ENCODE measurements at regions not wholly inside any gene's neighbourhood (a gene's known extent, or its start where the extent isn't known, plus 50 kb on each side); places are given as distances from the start of the nearest gene placed in this dataset.

DNA sequence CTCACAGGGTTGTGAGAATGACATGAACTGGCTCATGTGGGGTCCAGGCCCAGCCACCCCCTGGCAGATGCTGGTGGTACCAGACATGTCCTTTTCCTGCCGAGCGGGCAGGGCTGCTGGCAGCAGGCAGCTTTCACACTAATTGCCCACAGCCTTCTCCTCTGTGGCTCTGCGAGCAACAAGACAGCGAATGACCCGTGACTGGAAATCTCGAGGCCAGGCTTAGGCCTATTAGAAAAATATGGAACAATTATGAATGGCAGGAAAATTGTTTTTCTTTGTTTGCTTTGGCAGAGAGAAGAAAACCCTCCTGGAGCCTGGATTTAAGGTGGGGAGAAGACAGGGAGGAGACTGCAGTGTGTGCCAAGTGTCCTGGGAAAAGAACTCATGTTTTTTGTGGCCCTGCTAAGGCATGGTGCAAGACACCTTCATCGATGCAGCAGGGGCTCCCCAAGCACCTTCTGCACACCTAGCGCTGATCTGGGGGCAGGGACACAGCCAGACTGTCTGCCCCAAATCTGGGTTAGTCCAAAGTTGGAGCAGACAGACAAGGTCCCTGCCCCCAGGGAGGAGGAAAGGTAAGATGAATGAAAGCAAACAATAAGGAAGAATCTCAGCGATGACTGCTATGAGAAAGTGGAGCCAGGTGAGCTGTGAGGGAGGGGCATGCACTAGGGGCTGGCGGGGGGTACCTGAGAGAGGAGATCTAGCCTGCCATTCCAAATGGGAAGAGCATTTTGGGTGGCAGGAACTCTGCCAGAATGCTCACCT, 193.8 kb upstream of the TLE3 start:
- H3K4me3 ChIP-seq (ENCODE audit: low read depth, low read length): no peak overlapping the region

DNA sequence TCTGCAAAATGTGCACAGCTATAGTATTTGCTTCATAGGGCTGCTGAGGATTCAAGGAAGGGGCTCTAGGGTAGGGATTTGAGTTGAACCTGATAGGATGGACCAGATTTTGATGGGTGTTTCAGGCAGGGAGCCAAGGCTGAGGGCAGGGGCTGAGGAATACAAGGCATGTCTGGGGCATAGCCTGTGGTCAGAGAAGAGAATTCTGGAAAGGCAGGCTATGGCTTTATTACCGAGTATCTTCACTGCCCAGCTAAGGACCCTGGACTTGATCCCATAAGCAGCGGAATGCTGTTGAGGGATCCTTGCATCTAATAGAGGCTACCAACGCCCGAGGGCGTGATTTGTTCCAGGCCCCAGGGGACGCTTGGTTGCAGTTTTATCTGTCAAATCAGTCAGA, 193.0 kb upstream of the TLE3 start:
- H3K4me3 ChIP-seq (ENCODE audit: low read depth, low read length): no peak overlapping the region

DNA sequence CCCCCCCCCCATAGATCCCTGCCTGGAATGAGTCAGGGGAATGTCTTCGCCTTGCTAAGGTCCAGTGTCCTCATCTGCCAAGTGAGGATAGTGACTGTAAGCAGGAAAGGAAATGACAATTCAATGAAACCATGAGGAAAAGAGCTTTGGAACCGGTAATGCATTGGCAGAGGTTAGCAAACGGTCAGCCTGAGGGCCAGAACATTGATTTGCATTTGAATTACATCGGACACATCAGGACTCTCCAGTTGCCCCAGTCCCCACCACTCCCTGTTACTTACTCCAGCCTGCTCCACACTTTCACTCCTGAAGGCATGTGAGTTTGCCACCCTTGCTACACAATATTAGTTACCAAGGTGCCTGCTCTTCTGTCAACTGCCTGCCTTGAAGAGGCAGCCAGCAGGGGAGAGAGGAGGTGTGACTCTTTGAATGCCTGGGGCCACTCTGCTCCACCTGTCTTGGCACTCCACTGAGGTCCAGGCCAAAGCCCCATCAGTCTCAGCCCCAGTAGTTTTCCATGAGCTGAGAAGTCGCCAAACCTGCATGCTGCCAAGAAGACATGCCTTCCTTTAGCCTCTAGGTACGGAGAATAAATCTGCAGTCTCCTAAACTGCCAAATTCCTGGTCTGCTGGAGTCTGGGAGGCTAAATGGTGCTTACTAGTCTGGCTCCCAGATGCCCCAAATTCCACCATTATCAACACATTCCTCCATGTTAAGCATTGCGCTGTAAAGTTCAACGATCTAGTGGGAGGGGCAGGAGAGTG, 191.7 kb upstream of the TLE3 start:
- H3K4me3 ChIP-seq (ENCODE audit: low read depth, low read length): no peak overlapping the region

DNA sequence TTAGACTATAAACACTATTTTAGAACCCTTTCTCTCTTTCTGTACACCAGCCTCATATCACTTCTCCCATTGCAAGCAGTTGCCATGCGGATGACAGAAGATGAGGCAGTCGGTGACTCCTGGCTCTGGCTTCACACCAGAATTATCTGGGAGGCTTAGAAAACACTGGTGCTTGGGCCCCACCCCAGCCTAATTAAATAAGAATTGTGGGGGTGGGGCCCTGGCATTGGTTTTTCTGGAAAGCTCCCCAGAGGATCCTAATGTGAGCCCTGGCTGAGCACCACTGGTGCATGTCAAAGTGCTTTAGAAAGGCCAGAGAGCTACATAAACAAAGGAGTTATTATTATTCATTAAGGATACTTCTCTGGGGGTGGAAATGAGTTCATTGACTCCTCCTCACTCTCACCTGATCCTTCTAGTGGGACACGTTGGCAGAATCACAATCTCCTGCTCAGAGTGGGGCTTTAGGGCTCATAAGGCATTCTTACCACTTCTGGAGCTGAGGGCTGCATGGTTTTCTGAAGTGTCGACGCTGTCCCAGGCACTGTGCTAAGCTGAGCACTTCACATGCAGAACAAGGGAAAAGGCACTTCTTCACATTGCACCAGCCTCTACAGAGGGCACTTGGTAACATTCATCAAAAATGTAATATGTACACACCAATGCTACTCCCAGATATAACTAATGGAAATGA, 188.5 kb upstream of the TLE3 start:
- H3K4me3 ChIP-seq (ENCODE audit: low read depth, low read length): no peak overlapping the region

DNA sequence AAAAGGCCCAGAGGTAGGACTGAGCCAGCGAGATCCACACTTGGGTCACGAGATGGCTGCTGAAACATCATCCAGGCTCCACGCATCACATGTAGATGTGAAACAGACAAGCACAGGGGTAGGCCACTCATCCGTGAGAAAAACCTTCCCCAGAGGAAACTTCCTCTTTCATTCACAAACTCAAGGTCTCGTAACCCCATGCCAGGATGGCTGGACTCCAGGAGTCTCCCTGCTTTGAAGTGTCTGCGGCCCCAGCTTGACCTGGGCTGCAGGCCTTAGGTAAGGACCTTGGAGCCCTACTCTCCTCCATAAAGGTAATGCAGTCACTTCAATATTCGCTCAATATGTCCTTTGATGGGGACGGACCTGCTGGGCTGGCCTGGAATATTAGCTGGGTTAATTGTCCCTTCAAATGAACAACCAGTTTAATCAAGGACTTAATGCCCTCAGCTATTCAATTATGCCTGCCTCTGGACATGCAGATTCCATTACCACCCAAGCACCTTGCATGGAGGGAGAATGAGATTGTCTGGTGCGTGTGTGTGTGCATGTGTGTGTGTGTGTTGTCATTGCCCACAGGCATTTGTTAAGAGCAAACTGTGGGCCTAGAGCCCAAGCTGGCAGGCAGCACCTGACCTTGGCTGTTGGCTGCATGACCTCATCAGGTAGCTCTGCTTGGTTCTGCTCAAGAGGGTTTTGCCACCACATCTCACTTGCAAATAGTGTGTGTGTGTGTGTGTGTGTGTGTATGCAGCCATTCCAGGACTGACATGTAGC, 186.9 kb upstream of the TLE3 start:
- H3K4me3 ChIP-seq (ENCODE audit: low read depth, low read length): no peak overlapping the region

DNA sequence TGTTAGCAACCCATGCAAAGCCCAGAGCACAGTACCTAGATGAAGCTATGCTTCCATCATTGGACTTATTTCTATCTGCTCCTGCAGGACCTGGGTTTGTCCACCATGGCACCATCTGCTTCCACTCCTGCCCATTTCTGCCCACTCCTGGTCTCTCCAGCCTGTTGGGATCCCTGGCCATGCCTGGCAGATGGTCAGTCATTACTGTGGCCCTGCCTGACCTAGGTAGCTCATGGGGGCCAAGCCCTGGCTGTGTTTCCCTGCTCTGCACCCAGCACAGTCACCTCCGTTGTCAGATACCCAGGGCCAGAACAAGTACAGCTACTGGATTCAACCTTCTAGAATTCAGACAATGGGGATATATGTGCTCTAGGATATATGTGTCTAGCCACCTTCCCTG, 185.8 kb upstream of the TLE3 start:
- H3K4me3 ChIP-seq (ENCODE audit: low read depth, low read length): no peak overlapping the region

DNA sequence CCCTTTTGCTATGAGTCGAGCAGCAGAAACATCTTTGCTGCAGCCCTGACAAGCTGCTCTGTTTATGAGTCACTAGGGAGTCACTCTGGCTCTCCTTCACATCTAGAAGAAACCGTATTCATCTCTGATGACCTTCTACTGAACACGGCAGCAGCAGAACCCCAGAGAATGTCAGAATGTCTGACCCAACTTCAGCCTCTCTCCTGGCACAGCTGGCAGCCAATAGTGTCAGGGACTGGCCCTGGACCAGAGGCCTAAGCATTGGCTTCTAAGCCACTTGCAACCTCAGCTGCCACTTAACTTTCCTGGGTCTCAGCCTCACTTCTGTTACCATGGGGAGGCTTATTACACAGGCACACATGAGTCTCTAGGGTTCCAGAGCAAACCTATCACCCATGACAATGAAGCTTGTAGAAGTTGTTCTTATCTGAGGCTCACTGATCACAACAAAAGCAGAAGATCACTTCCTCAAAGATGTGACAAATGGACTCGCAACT, 184.1 kb upstream of the TLE3 start:
- no peak overlapping the region for H3K4me3 ChIP-seq (ENCODE audit: low read depth, low read length)

DNA sequence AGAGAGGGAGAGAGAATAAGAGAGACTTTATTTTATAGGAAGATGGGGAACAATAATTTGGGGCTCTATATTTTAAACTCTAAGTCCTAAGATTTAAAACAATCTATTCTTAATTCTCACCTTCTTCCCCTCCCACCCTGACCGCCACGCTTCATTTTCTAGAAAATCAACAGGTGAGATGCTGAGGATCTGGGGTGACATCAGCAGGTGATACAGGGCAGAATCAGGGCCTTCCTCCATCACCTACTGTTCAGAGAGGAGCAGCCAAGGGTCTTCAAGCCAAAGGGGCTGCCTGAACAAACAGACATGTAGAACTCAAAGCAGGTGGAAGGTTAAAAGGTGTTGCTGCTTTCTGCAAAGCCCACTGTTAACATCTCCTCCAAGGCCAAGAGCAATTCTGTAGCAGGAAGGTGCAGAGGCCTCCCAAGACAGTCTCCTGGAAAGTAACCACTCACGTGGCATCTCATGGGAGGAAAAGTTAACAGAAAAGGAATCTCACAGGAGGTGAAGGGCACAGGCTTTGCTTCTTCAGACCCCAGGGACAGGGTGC, 183.6 kb upstream of the TLE3 start:
- no peak overlapping the region for H3K4me3 ChIP-seq (ENCODE audit: low read depth, low read length)

DNA sequence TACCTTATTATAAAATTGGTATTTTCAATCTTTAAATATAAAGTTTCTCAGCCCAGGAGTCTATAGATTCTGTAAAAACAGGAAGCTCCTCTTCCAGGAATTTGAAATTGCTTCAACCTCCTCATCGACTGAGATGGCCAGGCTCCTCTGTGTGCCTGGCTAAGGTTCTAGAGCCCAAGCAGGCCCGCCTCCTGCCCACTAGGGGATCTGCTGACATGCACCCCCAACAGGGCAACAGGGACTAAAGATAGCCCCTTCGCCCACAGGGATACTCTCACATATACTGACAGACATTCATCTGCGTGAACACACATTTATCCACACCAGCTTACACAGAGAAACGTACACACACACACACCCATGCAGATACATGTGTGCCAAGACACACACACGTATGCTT, 183.1 kb upstream of the TLE3 start:
- no peak overlapping the region for H3K4me3 ChIP-seq (ENCODE audit: low read depth, low read length)

DNA sequence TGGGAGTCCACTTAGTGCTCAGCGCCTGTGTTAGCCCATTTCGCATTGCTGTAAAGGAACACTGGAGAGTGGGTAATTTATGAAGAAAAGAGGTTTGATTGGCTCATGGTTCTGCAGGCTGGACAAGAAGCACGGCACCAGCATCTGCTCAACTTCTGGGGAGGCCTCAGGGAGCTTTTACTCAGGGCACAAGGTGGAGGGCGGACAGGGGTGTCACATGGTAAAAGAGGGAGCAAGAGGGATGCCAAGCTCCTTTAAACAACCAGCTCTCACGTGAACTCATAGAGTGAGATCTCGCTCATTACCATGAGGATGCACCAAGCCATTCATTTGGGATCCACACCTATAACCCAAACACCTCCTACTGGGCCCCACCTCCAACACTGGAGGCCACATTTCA, 181.4 kb upstream of the TLE3 start:
- H3K4me3 ChIP-seq (ENCODE audit: low read depth, low read length): no peak overlapping the region

DNA sequence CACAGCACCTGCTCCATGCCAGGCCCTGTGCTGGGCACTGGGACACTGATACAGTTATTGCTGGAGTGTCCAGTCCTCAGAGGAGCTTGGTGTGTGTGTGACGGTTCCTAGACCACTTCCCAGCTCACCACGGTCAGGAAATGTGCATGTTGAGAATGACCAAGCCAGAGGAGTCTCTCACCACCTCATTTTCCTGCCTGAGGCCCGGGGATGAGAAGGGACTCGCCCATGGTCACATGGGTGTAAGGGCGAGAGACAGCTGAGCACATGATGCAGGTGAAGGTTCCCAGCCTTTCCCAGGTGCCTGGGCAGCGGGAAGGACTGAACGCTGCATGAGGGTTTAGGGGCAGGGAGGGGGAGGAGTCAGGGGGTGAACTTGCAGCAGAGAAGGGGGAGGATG, 180.9 kb upstream of the TLE3 start:
- H3K4me3 ChIP-seq (ENCODE audit: low read depth, low read length): no peak overlapping the region

DNA sequence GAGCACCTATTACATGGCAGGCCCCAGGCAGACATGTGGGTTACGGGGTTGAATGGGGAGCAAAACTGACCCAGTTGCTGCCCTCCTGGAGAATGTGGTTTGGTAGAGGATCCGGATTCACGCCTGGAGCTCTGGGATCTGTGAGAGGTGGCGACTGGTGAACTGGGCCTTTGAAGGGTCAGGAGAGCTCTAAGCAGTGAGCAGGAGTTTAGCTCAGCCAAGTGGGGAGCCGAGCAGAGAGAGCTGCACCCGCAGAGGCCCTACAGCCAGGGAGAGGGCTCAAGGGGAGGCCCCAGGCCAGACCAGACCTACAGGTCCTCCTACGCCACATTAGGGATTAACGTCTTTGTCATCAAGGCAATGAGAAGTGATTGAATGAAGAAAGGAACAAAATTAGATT, 179.8 kb upstream of the TLE3 start:
- no peak overlapping the region for H3K4me3 ChIP-seq (ENCODE audit: low read depth, low read length)

DNA sequence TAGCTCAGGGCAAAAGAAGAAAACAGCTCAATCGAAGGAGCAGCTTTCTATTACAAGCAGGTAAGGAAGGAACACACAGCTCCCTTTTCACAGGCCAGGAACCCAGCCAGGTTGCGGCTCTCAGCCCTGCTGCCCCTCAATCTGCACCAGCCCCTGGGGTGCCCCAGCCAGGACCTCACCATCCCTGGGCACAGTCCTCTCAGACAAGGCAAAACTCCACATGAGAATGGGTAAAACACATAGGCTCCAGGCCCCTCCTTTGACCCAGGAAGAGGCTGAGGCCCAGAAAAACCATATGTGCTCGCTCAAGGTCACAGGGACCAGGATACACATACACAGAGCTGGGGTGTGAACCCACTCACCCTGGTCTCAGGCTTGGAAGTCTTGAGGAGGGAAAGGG, 178.7 kb upstream of the TLE3 start:
- no peak overlapping the region for H3K4me3 ChIP-seq (ENCODE audit: low read depth, low read length)

DNA sequence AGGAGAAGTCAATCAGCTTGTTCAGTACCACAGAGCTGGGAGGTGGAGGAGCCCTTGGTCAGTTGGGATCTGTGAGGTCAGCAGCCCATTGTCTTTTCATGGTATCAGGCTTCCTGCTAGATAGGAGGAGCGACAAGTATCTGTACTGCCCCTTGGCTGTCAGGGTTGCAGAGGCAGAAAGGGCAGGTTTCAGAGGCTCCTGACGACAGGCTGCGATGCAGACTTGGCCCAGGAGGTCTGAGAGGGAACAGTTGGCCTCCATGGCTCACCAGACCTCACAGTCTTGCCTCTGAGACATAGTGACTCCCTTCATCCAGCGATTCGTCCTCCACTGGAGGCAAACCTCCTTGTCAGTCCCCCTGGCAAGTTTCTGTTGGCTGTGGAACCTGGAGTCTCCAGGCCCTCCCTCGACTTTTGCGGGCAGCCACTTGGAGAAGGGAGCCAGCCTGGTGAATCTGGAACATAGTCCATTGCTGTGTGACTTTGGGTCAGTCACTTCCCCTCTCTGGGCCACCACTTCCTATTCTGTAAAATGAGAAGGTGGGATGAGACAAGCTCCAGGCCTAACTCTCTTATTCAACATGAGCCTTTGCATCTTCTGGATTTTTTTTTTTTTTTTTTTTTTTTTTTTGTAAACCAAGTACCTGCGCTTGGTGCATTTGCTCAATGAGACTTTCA, 177.9 kb upstream of the TLE3 start:
- H3K4me3 ChIP-seq (ENCODE audit: low read depth, low read length): no peak overlapping the region

DNA sequence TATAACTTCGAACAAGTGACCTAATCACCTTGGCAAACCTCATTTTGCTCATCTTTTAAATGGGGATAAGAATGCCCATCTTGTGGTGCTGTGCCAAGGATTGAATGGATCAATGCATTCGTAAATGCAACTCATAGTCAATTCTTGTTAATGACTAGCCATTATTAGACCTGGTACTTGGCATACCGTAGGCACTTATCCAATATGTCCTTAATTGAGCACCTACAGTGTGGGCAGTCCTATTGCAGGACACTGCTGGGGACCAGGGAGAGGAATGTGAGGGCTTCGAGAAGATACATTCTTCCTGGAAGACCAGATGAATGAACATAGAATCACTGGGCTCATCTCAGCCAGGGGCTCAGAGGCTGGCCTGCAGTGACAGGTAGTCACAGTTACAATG, 177.2 kb upstream of the TLE3 start:
- no peak overlapping the region for H3K4me3 ChIP-seq (ENCODE audit: low read depth, low read length)

DNA sequence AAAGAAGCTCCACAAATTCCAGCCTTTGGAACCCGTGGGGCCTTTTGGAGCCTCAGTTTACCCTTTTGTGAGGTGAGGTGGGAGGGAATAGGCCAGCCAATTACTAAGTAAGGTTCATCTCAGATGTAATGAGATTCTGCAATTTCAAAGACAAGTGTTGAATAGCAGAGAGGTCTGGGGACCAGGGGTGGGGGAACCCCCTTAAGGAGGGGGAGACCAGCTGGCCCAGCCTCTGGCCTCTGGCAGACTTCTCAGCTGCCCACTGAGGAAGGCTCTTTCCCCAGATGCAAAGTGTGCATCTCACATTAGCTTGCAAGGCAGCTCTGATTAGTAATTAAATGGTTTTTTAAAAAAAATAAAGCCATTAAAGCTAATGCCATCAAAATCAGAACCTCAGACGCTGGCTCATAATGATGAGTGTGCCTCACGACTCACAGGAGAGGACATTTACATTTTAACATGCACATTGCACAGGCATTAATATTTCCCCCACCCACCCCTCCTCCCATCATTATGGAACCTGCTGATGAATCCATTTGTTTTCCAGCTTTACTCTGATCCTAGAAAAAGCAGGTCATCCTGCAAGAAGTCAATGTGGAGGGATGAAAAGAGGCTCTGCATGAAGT, 176.7 kb upstream of the TLE3 start:
- no peak overlapping the region for H3K4me3 ChIP-seq (ENCODE audit: low read depth, low read length)

DNA sequence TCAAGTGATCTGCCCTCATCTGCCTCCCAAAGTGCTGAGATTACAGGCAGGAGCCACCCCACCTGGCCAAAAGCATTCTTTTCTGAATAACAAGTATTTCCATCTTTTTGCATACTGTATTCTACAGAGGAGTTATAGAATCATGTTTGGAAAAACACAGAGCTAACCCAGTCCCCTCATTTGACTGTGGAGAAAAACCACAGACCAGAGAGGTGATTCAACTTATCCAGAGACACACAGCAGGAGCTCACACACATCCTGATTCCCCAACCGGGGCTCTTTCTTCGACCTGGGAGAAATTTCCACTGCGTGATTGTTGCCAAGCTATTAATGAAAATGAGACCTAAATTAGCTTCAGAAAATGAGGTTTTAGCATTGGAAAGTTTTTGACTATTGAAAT, 176.1 kb upstream of the TLE3 start:
- H3K4me3 ChIP-seq (ENCODE audit: low read depth, low read length): no peak overlapping the region

DNA sequence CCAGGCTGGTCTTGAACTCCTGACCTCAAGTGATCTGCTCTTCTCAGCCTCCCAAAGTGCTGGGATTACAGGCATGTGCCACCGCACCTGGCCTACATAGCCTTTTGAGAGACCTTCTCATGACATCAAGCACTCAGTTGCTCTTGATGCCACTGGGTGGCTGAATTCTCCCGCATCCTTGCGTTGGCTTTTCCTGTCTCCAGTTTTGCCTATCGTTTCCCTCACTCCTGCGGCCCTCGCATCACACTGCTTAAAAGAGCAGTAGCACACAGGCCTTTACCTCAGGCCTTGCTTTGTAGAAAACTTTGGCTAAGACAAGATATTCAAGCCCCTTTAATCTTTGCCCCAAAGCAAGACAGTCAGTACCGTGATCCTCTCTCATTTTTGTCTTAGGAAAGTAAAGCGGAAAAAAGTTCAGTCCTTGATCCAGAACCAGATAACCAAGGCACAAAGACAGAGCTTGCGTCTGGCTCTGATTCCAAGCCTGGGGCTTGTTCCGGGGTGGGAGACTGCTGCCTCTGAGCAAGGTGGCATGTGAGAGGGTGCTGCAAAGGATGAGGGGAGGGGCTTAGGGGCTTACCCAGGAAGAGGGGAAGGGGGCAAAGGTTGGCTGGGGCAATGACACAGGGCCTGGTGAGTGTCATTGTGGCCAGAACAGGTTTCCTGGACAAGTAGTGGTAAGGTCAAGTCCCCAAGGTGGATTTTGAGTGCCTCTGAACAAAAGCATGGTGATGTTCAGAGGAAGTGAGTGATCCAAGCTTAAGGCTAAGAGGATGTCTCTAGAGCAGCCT, 175.0 kb upstream of the TLE3 start:
- no peak overlapping the region for H3K4me3 ChIP-seq (ENCODE audit: low read depth, low read length)

Measured in iPS-11a (cell line).